HG02610 (cell line): ENCODE measurements at regions not wholly inside any gene's neighbourhood (a gene's known extent, or its start where the extent isn't known, plus 50 kb on each side); places are given as distances from the start of the nearest gene placed in this dataset.
"Not testable (repeated sequence)": the region's sequence is repeated elsewhere in the genome, so short reads cannot be mapped to it uniquely, and the experiment has no call there.

Source experiments
- ATAC-seq: cut with Tn5 transposase; IDR thresholded peaks from one replicate; pipeline ENCODE4 v1.9.1; 2021; ENCODE audit warnings: mild to moderate bottlenecking, moderate library complexity; ENCODE audit not compliant: unreplicated experiment

DNA sequence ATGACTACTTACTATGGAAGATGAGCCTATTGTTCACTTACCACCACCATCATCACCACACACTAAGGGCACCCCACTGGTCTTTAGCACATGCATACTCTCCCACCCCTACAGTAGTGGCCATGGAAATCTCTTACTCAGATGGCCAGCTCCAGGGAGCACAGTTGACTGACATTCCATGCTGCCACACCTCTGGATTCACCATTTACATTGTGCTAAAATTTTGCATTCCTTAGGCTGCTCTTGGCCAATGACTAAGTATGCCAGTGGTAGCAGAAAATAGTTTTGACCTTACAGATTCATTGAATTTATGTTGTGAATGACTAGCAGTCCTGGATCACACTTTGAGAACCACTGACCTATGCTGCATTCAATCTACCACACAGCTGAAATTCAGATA lies 306.9 kb downstream of the TSPY2 start:
- not testable (repeated sequence) for ATAC-seq

DNA sequence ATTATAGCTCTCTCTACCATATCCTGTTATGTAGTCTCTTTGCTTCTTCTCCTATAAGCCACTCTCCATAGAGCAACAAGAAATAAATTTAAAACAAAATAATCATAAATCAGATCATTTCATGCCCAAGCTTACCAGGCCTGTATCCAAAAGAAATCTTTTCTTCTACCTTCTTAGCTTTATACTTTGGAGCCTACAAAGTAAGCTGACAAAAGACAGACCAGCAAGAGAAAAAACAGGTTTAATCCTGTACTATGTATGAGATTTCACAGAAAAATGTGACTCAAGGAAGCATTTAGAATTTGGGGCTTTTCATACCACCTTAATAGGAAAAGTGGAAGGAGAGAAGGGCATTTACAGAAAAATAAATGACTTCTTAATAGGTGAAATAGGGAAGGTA lies 321.0 kb downstream of the TSPY2 start:
- ATAC-seq = not testable (repeated sequence)
